Panc1 (cell line): ENCODE measurements at regions not wholly inside any gene's neighbourhood (a gene's known extent, or its start where the extent isn't known, plus 50 kb on each side); places are given as distances from the start of the nearest gene placed in this dataset.

Source experiments
- ATAC-seq: fragments of 200-7000 bp; cut with Tn5 transposase; 2 replicates; pipeline ENCODE4 v1.9.1; 2020; ENCODE audit warnings: mild to moderate bottlenecking, moderate library complexity
- BruUV-seq: library from RNA; stranded (reverse); fragments of 400-500 nt; replicated peaks from 2 replicates; lab custom pipeline; 2021; lab: Mats Ljungman, UMichigan
- CTCF ChIA-PET: fragments of 300-600 bp; sonication (Branson Sonifier 250); formaldehyde crosslinking; loops from one replicate; lab custom pipeline; 2022; ENCODE audit warnings: antibody characterized with exemption; lab: Charles Lee
- POLR2A ChIA-PET: fragments of 300-600 bp; sonication (Branson Sonifier 250); formaldehyde crosslinking; loops from one replicate; lab custom pipeline; 2022; ENCODE audit warnings: antibody characterized with exemption; lab: Charles Lee
- DNase-seq: peaks from one replicate; pipeline ENCODE4 v3.0.0-alpha.2; 2010; ENCODE audit warnings: low read depth, low spot score
- H3K27ac ChIP-seq: 2 replicates; pipeline ENCODE4 v1.5.1; 2011; ENCODE audit warnings: mild to moderate bottlenecking, low read length, inconsistent platforms
- H3K27me3 ChIP-seq: fragments of 200-500 bp; sonication (Bioruptor generic); 2 replicates; pipeline ENCODE4 v1.6.0; 2014; ENCODE audit warnings: low read length, inconsistent platforms; ENCODE audit not compliant: control insufficient read depth, insufficient read depth
- H3K36me3 ChIP-seq: fragments of 200-500 bp; sonication (Bioruptor generic); 2 replicates; pipeline ENCODE4 v1.5.1; 2014; ENCODE audit warnings: inconsistent platforms, mild to moderate bottlenecking, low read length, moderate library complexity; ENCODE audit not compliant: control insufficient read depth, insufficient read depth
- H3K4me1 ChIP-seq: 2 replicates; pipeline ENCODE4 v1.5.1; 2011; ENCODE audit warnings: inconsistent platforms, mild to moderate bottlenecking, low read length, moderate library complexity; ENCODE audit not compliant: control insufficient read depth, insufficient read depth
- H3K4me3 ChIP-seq, 2 experiments: 2 replicates each; pipeline ENCODE4 v1.5.1; 2011 to 2012; ENCODE audit warnings: low read depth in 2 of 2, low read length in 2 of 2, mild to moderate bottlenecking in 2 of 2, inconsistent platforms in 1 of 2, moderate library complexity in 1 of 2
- H3K9me3 ChIP-seq: fragments of 200-500 bp; sonication (Bioruptor generic); 2 replicates; pipeline ENCODE4 v1.5.1; 2014; ENCODE audit warnings: low read depth, mild to moderate bottlenecking, inconsistent platforms, low read length, moderate library complexity; ENCODE audit not compliant: control insufficient read depth, insufficient read depth
- POLR2AphosphoS5 ChIP-seq: IDR thresholded peaks from 2 replicates; pipeline ENCODE4 v1.6.1; 2012; ENCODE audit warnings: mild to moderate bottlenecking, low read depth, low read length, moderate library complexity
- SIN3A ChIP-seq: IDR thresholded peaks from 2 replicates; pipeline ENCODE4 v1.6.1; 2012; ENCODE audit warnings: low read depth, mild to moderate bottlenecking, low read length, moderate library complexity, borderline replicate concordance; ENCODE audit not compliant: insufficient read depth
- TCF7L2 ChIP-seq: IDR thresholded peaks from 2 replicates; pipeline ENCODE4 v1.6.1; 2011; ENCODE audit warnings: mild to moderate bottlenecking, low read depth, low read length, inconsistent platforms
- in situ Hi-C: cut with HindIII; loops from 2 replicates; pipeline ENCODE4 v1.10.0; 2016; ENCODE audit warnings: low sequenced_read_pairs, low pct_unique_long_range_greater_than_20kb
- intact Hi-C: fragments of 100-400 bp; cut with micrococcal nuclease; formaldehyde crosslinking; loops from one replicate; pipeline ENCODE4 v1.10.0; 2022; ENCODE audit not compliant: unreplicated experiment
- TF ChIP-seq, protein P1 (sequence below): fragments of 450-650 bp; IDR thresholded peaks from 2 replicates; pipeline ENCODE4 v1.5.1; 2017; ENCODE audit warnings: mild to moderate bottlenecking
- TF ChIP-seq, protein P2 (sequence below), 2 experiments: IDR thresholded peaks; 2 replicates each; pipeline ENCODE4 v1.6.1; 2011 to 2012; ENCODE audit warnings: low read depth in 2 of 2, control low read depth in 1 of 2, low read length in 1 of 2, mild to moderate bottlenecking in 1 of 2, moderate library complexity in 1 of 2; ENCODE audit not compliant: insufficient read depth in 1 of 2

GRCh38 chr6:86730216-86730615 is 207.1 kb upstream of the HTR1E start:
- no TSS peak for BruUV-seq
- DNase-seq (no peak), ATAC-seq (no peak)
- CTCF ChIA-PET = no interaction called here
- H3K9me3 ChIP-seq = no peaks in the 10 kb centered on the region
- no peaks in the 10 kb centered on the region for H3K36me3 ChIP-seq
- TF ChIP-seq POLR2AphosphoS5 (no peak), TCF7L2 (no peak), SIN3A (no peak)
- TF ChIP-seq, protein P1, sequence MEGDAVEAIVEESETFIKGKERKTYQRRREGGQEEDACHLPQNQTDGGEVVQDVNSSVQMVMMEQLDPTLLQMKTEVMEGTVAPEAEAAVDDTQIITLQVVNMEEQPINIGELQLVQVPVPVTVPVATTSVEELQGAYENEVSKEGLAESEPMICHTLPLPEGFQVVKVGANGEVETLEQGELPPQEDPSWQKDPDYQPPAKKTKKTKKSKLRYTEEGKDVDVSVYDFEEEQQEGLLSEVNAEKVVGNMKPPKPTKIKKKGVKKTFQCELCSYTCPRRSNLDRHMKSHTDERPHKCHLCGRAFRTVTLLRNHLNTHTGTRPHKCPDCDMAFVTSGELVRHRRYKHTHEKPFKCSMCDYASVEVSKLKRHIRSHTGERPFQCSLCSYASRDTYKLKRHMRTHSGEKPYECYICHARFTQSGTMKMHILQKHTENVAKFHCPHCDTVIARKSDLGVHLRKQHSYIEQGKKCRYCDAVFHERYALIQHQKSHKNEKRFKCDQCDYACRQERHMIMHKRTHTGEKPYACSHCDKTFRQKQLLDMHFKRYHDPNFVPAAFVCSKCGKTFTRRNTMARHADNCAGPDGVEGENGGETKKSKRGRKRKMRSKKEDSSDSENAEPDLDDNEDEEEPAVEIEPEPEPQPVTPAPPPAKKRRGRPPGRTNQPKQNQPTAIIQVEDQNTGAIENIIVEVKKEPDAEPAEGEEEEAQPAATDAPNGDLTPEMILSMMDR = no peak
- TF ChIP-seq, protein P2, sequence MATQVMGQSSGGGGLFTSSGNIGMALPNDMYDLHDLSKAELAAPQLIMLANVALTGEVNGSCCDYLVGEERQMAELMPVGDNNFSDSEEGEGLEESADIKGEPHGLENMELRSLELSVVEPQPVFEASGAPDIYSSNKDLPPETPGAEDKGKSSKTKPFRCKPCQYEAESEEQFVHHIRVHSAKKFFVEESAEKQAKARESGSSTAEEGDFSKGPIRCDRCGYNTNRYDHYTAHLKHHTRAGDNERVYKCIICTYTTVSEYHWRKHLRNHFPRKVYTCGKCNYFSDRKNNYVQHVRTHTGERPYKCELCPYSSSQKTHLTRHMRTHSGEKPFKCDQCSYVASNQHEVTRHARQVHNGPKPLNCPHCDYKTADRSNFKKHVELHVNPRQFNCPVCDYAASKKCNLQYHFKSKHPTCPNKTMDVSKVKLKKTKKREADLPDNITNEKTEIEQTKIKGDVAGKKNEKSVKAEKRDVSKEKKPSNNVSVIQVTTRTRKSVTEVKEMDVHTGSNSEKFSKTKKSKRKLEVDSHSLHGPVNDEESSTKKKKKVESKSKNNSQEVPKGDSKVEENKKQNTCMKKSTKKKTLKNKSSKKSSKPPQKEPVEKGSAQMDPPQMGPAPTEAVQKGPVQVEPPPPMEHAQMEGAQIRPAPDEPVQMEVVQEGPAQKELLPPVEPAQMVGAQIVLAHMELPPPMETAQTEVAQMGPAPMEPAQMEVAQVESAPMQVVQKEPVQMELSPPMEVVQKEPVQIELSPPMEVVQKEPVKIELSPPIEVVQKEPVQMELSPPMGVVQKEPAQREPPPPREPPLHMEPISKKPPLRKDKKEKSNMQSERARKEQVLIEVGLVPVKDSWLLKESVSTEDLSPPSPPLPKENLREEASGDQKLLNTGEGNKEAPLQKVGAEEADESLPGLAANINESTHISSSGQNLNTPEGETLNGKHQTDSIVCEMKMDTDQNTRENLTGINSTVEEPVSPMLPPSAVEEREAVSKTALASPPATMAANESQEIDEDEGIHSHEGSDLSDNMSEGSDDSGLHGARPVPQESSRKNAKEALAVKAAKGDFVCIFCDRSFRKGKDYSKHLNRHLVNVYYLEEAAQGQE (IDR thresholded peaks at IDR 0.05; ENCODE audit: insufficient read depth in 1 of 2, low read depth in 2 of 2, low read length in 1 of 2) = no peak
- intact Hi-C loops (no loop called here), in situ Hi-C loops (no loop called here)
- no peak overlapping the region for H3K27ac ChIP-seq
- H3K4me3 ChIP-seq = no peak overlapping the region
- H3K27me3 ChIP-seq = no peaks in the 10 kb centered on the region
- POLR2A ChIA-PET = no interaction called here
- no peaks in the 10 kb centered on the region for H3K4me1 ChIP-seq

DNA sequence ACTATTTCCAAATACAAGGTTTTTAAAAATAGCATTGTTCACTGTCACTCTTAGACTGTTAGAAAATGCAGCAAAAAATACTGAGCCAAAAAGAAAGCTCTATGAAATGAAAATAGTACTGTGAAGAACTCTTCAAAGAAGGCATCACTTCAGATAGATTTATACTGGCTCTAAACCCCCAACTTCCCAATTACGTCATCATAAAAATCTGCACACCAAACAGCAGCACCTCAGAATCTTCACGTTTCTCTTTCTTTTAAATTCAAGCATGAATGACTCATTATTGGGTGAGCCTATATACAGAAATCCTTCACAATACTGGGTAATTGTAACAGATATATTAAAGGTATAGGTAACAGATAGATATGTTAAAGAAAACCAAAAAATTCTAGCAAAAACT is 208.4 kb upstream of the HTR1E start:
- H3K4me1 ChIP-seq = no peaks in the 10 kb centered on the region; the same call in 1 of the 2 replicates
- no peaks in the 10 kb centered on the region for H3K36me3 ChIP-seq
- H3K9me3 ChIP-seq = no peaks in the 10 kb centered on the region
- TF ChIP-seq TCF7L2 (no peak), SIN3A (no peak), POLR2AphosphoS5 (no peak)
- TF ChIP-seq, protein P2 (IDR thresholded peaks at IDR 0.05; ENCODE audit: insufficient read depth in 1 of 2, low read depth in 2 of 2, low read length in 1 of 2) = no peak
- TF ChIP-seq, protein P1 = no peak
- ChIA-PET POLR2A (no interaction called here), CTCF (no interaction called here)
- DNase-seq (no peak), ATAC-seq (no peak)
- BruUV-seq = no TSS peak
- in situ Hi-C loops (no loop called here), intact Hi-C loops (no loop called here)
- no peaks in the 10 kb centered on the region for H3K27me3 ChIP-seq
- H3K27ac ChIP-seq = no peak overlapping the region
- H3K4me3 ChIP-seq = no peak overlapping the region
